RWPE2 (cell line): ENCODE measurements at regions not wholly inside any gene's neighbourhood (a gene's known extent, or its start where the extent isn't known, plus 50 kb on each side); places are given as distances from the start of the nearest gene placed in this dataset.

Experiments used
- ATAC-seq: fragments of 200-7000 bp; cut with Tn5 transposase; 3 replicates; pipeline ENCODE4 v1.9.1; 2021; ENCODE audit warnings: low read depth
- DNase-seq: peaks from one replicate; pipeline ENCODE4 v3.0.0-alpha.2; 2020; ENCODE audit warnings: low spot score
- H3K27ac ChIP-seq: fragments of 450-650 bp; 2 replicates; pipeline ENCODE4 v1.5.1; 2017; ENCODE audit warnings: mild to moderate bottlenecking; ENCODE audit not compliant: poor library complexity, severe bottlenecking
- H3K27me3 ChIP-seq: fragments of 250-450 bp; sonication (Bioruptor Pico); 2 replicates; pipeline ENCODE4 v1.5.1; 2021; ENCODE audit warnings: mild to moderate bottlenecking, moderate library complexity; ENCODE audit not compliant: insufficient read depth, poor library complexity, severe bottlenecking
- H3K36me3 ChIP-seq: fragments of 250-450 bp; sonication (Bioruptor Pico); 2 replicates; pipeline ENCODE4 v1.5.1; 2020; ENCODE audit warnings: low read depth, mild to moderate bottlenecking, moderate library complexity
- H3K4me1 ChIP-seq: fragments of 250-450 bp; sonication (Bioruptor Pico); 2 replicates; pipeline ENCODE4 v1.5.1; 2021; ENCODE audit warnings: mild to moderate bottlenecking, moderate library complexity; ENCODE audit not compliant: insufficient read depth, poor library complexity, severe bottlenecking
- H3K4me3 ChIP-seq: fragments of 250-450 bp; sonication (Bioruptor Pico); 2 replicates; pipeline ENCODE4 v1.5.1; 2021; ENCODE audit warnings: mild to moderate bottlenecking, moderate library complexity; ENCODE audit not compliant: severe bottlenecking
- H3K9me3 ChIP-seq: fragments of 250-450 bp; sonication (Bioruptor Pico); 2 replicates; pipeline ENCODE4 v1.5.1; 2021; ENCODE audit warnings: mild to moderate bottlenecking, moderate library complexity; ENCODE audit not compliant: severe bottlenecking
- TF ChIP-seq, protein P1 (sequence below): fragments of 450-650 bp; IDR thresholded peaks from one replicate; pipeline ENCODE4 v1.5.1; 2017; ENCODE audit warnings: mild to moderate bottlenecking, moderate library complexity; ENCODE audit not compliant: poor library complexity, severe bottlenecking

DNA sequence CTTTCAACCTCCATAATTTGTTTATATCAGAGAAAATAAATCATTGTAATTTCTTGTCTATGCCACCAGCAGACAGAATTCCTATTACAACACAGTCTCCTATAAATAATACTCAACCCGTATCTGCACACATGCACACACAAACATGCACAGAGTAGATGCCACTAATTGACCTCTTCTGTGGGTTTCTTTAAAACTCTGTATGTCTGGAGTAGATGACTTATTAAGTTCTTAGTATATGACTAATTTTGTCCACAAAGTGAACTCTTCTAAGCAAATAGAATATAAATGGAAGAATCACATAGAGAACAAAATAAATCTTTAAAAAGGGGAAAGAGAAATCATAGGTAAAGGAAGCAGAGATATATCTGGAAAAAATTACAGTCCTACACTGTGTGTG, 452.3 kb downstream of the MTRR start:
- TF ChIP-seq, protein P1, sequence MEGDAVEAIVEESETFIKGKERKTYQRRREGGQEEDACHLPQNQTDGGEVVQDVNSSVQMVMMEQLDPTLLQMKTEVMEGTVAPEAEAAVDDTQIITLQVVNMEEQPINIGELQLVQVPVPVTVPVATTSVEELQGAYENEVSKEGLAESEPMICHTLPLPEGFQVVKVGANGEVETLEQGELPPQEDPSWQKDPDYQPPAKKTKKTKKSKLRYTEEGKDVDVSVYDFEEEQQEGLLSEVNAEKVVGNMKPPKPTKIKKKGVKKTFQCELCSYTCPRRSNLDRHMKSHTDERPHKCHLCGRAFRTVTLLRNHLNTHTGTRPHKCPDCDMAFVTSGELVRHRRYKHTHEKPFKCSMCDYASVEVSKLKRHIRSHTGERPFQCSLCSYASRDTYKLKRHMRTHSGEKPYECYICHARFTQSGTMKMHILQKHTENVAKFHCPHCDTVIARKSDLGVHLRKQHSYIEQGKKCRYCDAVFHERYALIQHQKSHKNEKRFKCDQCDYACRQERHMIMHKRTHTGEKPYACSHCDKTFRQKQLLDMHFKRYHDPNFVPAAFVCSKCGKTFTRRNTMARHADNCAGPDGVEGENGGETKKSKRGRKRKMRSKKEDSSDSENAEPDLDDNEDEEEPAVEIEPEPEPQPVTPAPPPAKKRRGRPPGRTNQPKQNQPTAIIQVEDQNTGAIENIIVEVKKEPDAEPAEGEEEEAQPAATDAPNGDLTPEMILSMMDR: no peak
- no peak for ATAC-seq

DNA sequence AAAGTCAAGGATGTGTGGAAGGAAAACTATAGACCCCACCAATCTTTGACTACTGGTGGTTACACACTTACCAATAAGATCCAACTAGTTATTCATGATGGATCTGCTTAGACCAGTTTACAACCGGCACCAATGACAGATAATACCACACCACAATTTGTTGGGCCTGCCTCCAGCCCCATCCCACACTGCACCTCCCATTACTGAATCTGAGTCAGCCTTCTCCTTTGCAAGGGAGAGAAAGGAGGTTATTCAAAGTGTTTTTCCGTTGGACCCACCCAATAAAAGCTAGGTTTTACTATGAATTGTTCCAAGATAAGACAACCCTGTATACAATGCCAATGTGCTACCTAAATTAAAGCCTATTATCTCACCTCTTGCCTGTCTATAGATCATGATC, 453.5 kb downstream of the MTRR start:
- no peaks in the 10 kb centered on the region for H3K36me3 ChIP-seq
- H3K4me1 ChIP-seq: no peaks in the 10 kb centered on the region
- no peak for ATAC-seq
- peaks cover 22% of the 10 kb centered on the region for H3K27me3 ChIP-seq
- DNase-seq: no peak
- TF ChIP-seq, protein P1: no peak
- no peak overlapping the region for H3K27ac ChIP-seq
- H3K9me3 ChIP-seq: no peaks in the 10 kb centered on the region
- H3K4me3 ChIP-seq: no peak overlapping the region

More for the DNA sequence above, 452.3 kb downstream of the MTRR start:
- no peaks in the 10 kb centered on the region for H3K4me1 ChIP-seq
- no peak for DNase-seq
- H3K4me3 ChIP-seq: no peak overlapping the region
- no peak overlapping the region for H3K27ac ChIP-seq
- H3K27me3 ChIP-seq: peaks cover 15% of the 10 kb centered on the region
- no peaks in the 10 kb centered on the region for H3K9me3 ChIP-seq
- no peaks in the 10 kb centered on the region for H3K36me3 ChIP-seq

DNA sequence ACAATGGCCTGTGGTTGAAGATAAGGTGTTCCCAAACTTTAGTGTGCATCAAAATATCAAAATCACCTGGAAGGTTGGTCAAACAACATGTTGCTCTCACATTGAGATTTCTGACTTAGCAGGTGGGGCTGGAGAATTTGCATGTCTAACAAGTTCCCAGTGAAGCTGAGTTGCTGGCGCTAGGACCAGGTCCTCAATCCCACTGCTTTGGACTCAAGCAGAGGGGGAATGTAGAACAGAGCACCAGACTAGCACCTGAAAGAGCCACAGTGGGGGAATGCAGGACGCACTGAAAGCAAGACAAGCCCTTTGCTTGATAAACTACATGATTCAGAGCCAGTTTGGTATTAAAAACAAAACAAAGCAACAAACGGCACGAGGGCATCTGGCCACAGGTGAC, 458.1 kb downstream of the MTRR start:
- TF ChIP-seq, protein P1: no peak
- H3K4me3 ChIP-seq: no peak overlapping the region
- ATAC-seq: no peak

DNA sequence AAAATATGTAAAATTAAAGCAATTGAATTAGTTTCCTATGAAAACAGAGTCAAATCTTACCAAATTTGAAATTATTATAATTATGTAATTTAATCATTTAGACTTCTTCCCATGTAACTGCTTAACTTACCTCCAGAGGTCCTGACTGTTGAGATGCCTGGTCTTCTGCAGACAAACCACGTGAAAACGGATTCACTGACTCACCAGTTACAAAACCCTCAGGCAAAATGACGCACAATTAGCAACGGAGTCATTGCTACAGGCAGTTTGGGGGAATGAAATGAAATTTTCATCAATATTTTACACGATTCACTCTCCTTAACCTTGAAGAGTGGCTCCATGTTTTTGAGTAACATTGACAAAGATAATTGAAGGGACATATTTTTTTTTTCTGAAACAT, 460.8 kb downstream of the MTRR start:
- H3K27me3 ChIP-seq: peaks cover 21% of the 10 kb centered on the region
- no peak overlapping the region for H3K27ac ChIP-seq
- H3K4me3 ChIP-seq: no peak overlapping the region
- TF ChIP-seq, protein P1: no peak
- peak; percentile 78 for ATAC-seq
- no peaks in the 10 kb centered on the region for H3K4me1 ChIP-seq
- DNase-seq: no peak
- no peaks in the 10 kb centered on the region for H3K9me3 ChIP-seq
- H3K36me3 ChIP-seq: no peaks in the 10 kb centered on the region

More for the DNA sequence above, 458.1 kb downstream of the MTRR start:
- Histone ChIP-seq H3K27ac (no peak overlapping the region), H3K27me3 (peaks cover 30% of the 10 kb centered on the region), H3K9me3 (no peaks in the 10 kb centered on the region), H3K4me1 (no peaks in the 10 kb centered on the region), H3K36me3 (no peaks in the 10 kb centered on the region)
- no peak for DNase-seq

DNA sequence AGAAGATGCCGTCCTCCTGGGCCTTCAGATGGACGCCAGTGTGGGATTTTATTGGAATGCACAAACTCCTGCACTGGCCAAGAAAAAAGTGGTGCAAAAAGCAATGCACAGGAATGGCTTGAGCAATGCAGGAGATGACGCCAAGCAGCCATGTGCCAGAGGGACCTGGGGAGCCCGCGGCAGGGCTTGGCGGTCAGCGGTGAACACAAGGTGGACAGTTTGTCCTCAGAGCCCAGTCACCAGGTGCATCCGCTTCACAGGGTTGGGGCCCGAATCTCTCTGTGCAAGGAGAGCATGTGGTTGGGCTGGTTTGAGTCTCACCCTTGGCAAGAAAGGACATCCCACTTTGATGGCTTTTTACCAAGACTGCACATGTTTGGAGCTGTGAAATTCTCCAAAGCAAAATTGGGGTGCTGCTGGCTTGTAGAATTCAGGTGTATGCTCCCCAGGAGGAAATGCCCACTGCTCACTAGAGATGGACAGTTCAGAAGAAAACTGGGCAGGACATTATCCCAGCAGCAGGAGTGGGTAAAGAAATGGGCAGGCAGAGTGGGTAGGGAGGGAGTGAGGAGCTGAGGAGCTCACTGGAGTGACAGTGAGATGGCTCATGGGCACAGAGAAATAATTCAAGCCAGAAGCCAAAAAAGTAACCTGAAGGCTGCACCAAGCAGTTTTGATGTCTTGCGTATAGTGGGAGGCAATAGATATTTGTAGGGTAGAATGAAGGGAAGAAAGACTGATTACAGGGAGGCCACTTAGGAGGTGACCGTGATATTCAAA, 463.9 kb downstream of the MTRR start:
- DNase-seq (no peak), ATAC-seq (no peak)
- no peaks in the 10 kb centered on the region for H3K9me3 ChIP-seq
- H3K27me3 ChIP-seq: peaks cover 8% of the 10 kb centered on the region
- H3K36me3 ChIP-seq: no peaks in the 10 kb centered on the region
- no peak overlapping the region for H3K4me3 ChIP-seq
- no peaks in the 10 kb centered on the region for H3K4me1 ChIP-seq
- TF ChIP-seq, protein P1: no peak
- no peak overlapping the region for H3K27ac ChIP-seq
